ENCODE measurements at regions not wholly inside any gene's neighbourhood (a gene's known extent, or its start where the extent isn't known, plus 50 kb on each side); places are given as distances from the start of the nearest gene placed in this dataset.

GRCh38 chr2:144798989-144799388 is 279.1 kb upstream of the ZEB2 start:
- no peaks in the 10 kb centered on the region for H3K27me3 ChIP-seq
- TF ChIP-seq POLR2A (IDR thresholded peaks at IDR 0.05): no peak
- TF ChIP-seq CTCF (IDR thresholded peaks at IDR 0.05): no peak
- intact Hi-C loops (cut with DNase I): no loop called here
- WGBS, 2 donors: 75 to 80% methylated on average over 3 of the region's 3 CpGs
- no peaks in the 10 kb centered on the region for H3K36me3 ChIP-seq
- H3K4me3 ChIP-seq (replicated peaks in 1 of 3): no peak overlapping the region
- no peaks in the 10 kb centered on the region for H3K4me1 ChIP-seq
- DNase-seq: no peak
- H3K9me3 ChIP-seq: no peaks in the 10 kb centered on the region
- H3K27ac ChIP-seq: no peak overlapping the region

- H3K36me3 ChIP-seq: no peaks in the 10 kb centered on the region
- no peaks in the 10 kb centered on the region for H3K4me1 ChIP-seq
- H3K27me3 ChIP-seq: no peaks in the 10 kb centered on the region
- intact Hi-C loops (cut with DNase I): no loop called here
- 95 to 99% methylated on average over 2 of the region's 2 CpGs for WGBS, 2 donors
- no peak for DNase-seq
- H3K27ac ChIP-seq: no peak overlapping the region
- H3K9me3 ChIP-seq: no peaks in the 10 kb centered on the region
- TF ChIP-seq POLR2A (IDR thresholded peaks at IDR 0.05) (no peak), CTCF (IDR thresholded peaks at IDR 0.05) (no peak)
- no peak overlapping the region for H3K4me3 ChIP-seq (replicated peaks in 1 of 3)
Observed at GRCh38 chr2:144798034-144798433, 278.1 kb upstream of the ZEB2 start.

GRCh38 chr2:144796936-144797335 is 277.0 kb upstream of the ZEB2 start:
- Histone ChIP-seq H3K27ac (no peak overlapping the region), H3K36me3 (no peaks in the 10 kb centered on the region), H3K4me3 (replicated peaks in 1 of 3) (no peak overlapping the region), H3K27me3 (no peaks in the 10 kb centered on the region), H3K4me1 (no peaks in the 10 kb centered on the region), H3K9me3 (no peaks in the 10 kb centered on the region)
- intact Hi-C loops (cut with DNase I): no loop called here
- TF ChIP-seq CTCF (IDR thresholded peaks at IDR 0.05): no peak
- no peak for TF ChIP-seq POLR2A (IDR thresholded peaks at IDR 0.05)
- DNase-seq: no peak
- WGBS, 2 donors: 88 to 91% methylated on average over 3 of the region's 3 CpGs

GRCh38 chr2:144796164-144796563 is 276.2 kb upstream of the ZEB2 start:
- intact Hi-C loops (cut with DNase I): no loop called here
- Histone ChIP-seq H3K4me1 (no peaks in the 10 kb centered on the region), H3K4me3 (replicated peaks in 1 of 3) (no peak overlapping the region), H3K27me3 (no peaks in the 10 kb centered on the region), H3K36me3 (no peaks in the 10 kb centered on the region), H3K9me3 (no peaks in the 10 kb centered on the region), H3K27ac (no peak overlapping the region)
- DNase-seq: no peak
- 37 to 51% methylated on average over 2 of the region's 2 CpGs for WGBS, 2 donors
- TF ChIP-seq CTCF (IDR thresholded peaks at IDR 0.05) (no peak), POLR2A (IDR thresholded peaks at IDR 0.05) (no peak)

- TF ChIP-seq POLR2A (IDR thresholded peaks at IDR 0.05): no peak
- TF ChIP-seq CTCF (IDR thresholded peaks at IDR 0.05): no peak
- Histone ChIP-seq H3K4me3 (replicated peaks in 1 of 3) (no peak overlapping the region), H3K4me1 (no peaks in the 10 kb centered on the region), H3K27ac (no peak overlapping the region), H3K27me3 (no peaks in the 10 kb centered on the region), H3K36me3 (no peaks in the 10 kb centered on the region), H3K9me3 (no peaks in the 10 kb centered on the region)
- no peak for DNase-seq
- WGBS, 2 donors: 90 to 91% methylated on average over 2 to 5 of the region's 5 CpGs
- intact Hi-C loops (cut with DNase I): no loop called here
Observed at GRCh38 chr2:144785253-144785652, 265.3 kb upstream of the ZEB2 start.
